CD4-positive, alpha-beta T cell (primary cell): ENCODE measurements at regions not wholly inside any gene's neighbourhood (a gene's known extent, or its start where the extent isn't known, plus 50 kb on each side); places are given as distances from the start of the nearest gene placed in this dataset.

Experiments
- ATAC-seq: fragments of 200-7000 bp; cut with Tn5 transposase; one replicate; pipeline ENCODE4 v1.10.0; 2022; ENCODE audit warnings: mild to moderate bottlenecking; ENCODE audit not compliant: poor library complexity
- CTCF ChIA-PET: fragments of 350-600 bp; sonication (Branson Sonifier 250); formaldehyde crosslinking; loops from one replicate; lab custom pipeline; 2021; ENCODE audit warnings: antibody characterized with exemption, inconsistent platforms; lab: Charles Lee
- POLR2A ChIA-PET: fragments of 350-600 bp; sonication (Branson Sonifier 250); formaldehyde crosslinking; loops from one replicate; lab custom pipeline; 2021; ENCODE audit warnings: antibody characterized with exemption, inconsistent platforms; lab: Charles Lee
- DNase-seq, 14 experiments: peaks; one replicate each; pipeline ENCODE4 v3.0.0-alpha.2; 2013 to 2020; ENCODE audit warnings: mixed read lengths in 2 of 14
- H3K27ac ChIP-seq, 2 donors: one replicate each; pipeline versions ENCODE4 v1.5.1 to v1.7.0; 2013; ENCODE audit warnings: low read length in 2 of 2, low read depth in 1 of 2, mild to moderate bottlenecking in 1 of 2
- H3K27me3 ChIP-seq, 2 experiments: 1 replicate in 1 of 2; 2 replicates in 1 of 2; pipeline versions ENCODE4 v1.6.1 to v1.7.0; 2013; ENCODE audit warnings: low read length in 2 of 2, control low read depth in 1 of 2, mild to moderate bottlenecking in 1 of 2, moderate library complexity in 1 of 2; ENCODE audit not compliant: insufficient read depth in 2 of 2, control insufficient read depth in 1 of 2
- H3K36me3 ChIP-seq: one replicate; pipeline ENCODE4 v1.6.1; 2013; ENCODE audit warnings: low read length, control low read depth; ENCODE audit not compliant: insufficient read depth
- H3K4me1 ChIP-seq: one replicate; pipeline ENCODE4 v1.6.1; 2013; ENCODE audit warnings: low read length, control low read depth; ENCODE audit not compliant: insufficient read depth
- H3K4me3 ChIP-seq: one replicate; pipeline ENCODE4 v1.5.1; 2013; ENCODE audit warnings: mild to moderate bottlenecking, low read length, moderate library complexity
- H3K9me3 ChIP-seq, 2 experiments: 1 replicate in 1 of 2; 2 replicates in 1 of 2; pipeline versions ENCODE4 v1.6.1 to v1.7.0; 2013; ENCODE audit warnings: low read length in 2 of 2, mild to moderate bottlenecking in 2 of 2, control low read depth in 1 of 2, moderate library complexity in 1 of 2; ENCODE audit not compliant: control insufficient read depth in 1 of 2, insufficient read depth in 1 of 2
- H3K27ac Mint-ChIP-seq: one replicate; pipeline ENCODE4 v1.8.0; 2020; ENCODE audit warnings: mixed read lengths
- H3K27me3 Mint-ChIP-seq: one replicate; pipeline ENCODE4 v1.8.0; 2021; ENCODE audit warnings: mixed read lengths
- H3K36me3 Mint-ChIP-seq: one replicate; pipeline ENCODE4 v1.8.0; 2021; ENCODE audit warnings: low read depth, mixed read lengths
- H3K4me1 Mint-ChIP-seq: one replicate; pipeline ENCODE4 v1.8.0; 2021; ENCODE audit warnings: low read depth, mixed read lengths
- H3K4me3 Mint-ChIP-seq: one replicate; pipeline ENCODE4 v1.8.0; 2020; ENCODE audit warnings: mild to moderate bottlenecking, mixed read lengths
- H3K9me3 Mint-ChIP-seq: one replicate; pipeline ENCODE4 v1.8.0; 2020; ENCODE audit warnings: mixed read lengths
- CTCF ChIP-seq: fragments of 200-600 bp; IDR thresholded peaks from one replicate; pipeline ENCODE4 v1.8.0; 2022; ENCODE audit warnings: antibody characterized with exemption, mild to moderate bottlenecking
- intact Hi-C, 2 experiments: fragments of 100-400 bp; cut with DNase I in 1 of 2; cut with micrococcal nuclease in 1 of 2; formaldehyde crosslinking; loops; one replicate each; pipeline versions ENCODE4 v1.15.1 to v1.9.0; 2023 to 2025; cut with DNase I, micrococcal nuclease

GRCh38 chr2:215677481-215677880 lies 241.6 kb upstream of the FN1 start:
- no peak for TF ChIP-seq CTCF
- H3K4me3 ChIP-seq: no peak overlapping the region
- Mint-ChIP-seq H3K27me3 (no peaks in the 10 kb centered on the region), H3K36me3 (no peaks in the 10 kb centered on the region), H3K4me3 (no peak overlapping the region), H3K4me1 (peaks cover 38% of the 10 kb centered on the region), H3K9me3 (peaks cover 4% of the 10 kb centered on the region), H3K27ac (no peak overlapping the region)
- no peak for ATAC-seq
- H3K36me3 ChIP-seq: no peaks in the 10 kb centered on the region
- peaks cover 10% of the 10 kb centered on the region for H3K4me1 ChIP-seq
- no peak overlapping the region for H3K27ac ChIP-seq
- no peaks in the 10 kb centered on the region for H3K27me3 ChIP-seq
- DNase-seq: no peak
- intact Hi-C loops: no loop called here
- no peaks in the 10 kb centered on the region for H3K9me3 ChIP-seq
- ChIA-PET POLR2A (no interaction called here), CTCF (no interaction called here)

- Mint-ChIP-seq H3K36me3 (no peaks in the 10 kb centered on the region), H3K27ac (no peak overlapping the region), H3K4me1 (peaks cover 3% of the 10 kb centered on the region), H3K27me3 (peaks cover 24% of the 10 kb centered on the region), H3K4me3 (no peak overlapping the region), H3K9me3 (peaks cover 5% of the 10 kb centered on the region)
- no peak for TF ChIP-seq CTCF
- H3K4me3 ChIP-seq: no peak overlapping the region
- no peaks in the 10 kb centered on the region for H3K9me3 ChIP-seq
- H3K27me3 ChIP-seq: no peaks in the 10 kb centered on the region
- H3K4me1 ChIP-seq: no peaks in the 10 kb centered on the region
- intact Hi-C loops: no loop called here
- ChIA-PET POLR2A (no interaction called here), CTCF (no interaction called here)
- H3K27ac ChIP-seq: no peak overlapping the region
- ATAC-seq (no peak), DNase-seq (no peak)
- no peaks in the 10 kb centered on the region for H3K36me3 ChIP-seq
Measured at GRCh38 chr2:215672406-215672805, 236.5 kb upstream of the FN1 start.

GRCh38 chr2:215671691-215672090 lies 235.8 kb upstream of the FN1 start:
- DNase-seq (no peak), ATAC-seq (no peak)
- no peak for TF ChIP-seq CTCF
- CTCF ChIA-PET: no interaction called here
- Mint-ChIP-seq H3K27me3 (peaks cover 24% of the 10 kb centered on the region), H3K9me3 (peaks cover 5% of the 10 kb centered on the region), H3K4me1 (no peaks in the 10 kb centered on the region), H3K36me3 (no peaks in the 10 kb centered on the region), H3K4me3 (no peak overlapping the region), H3K27ac (no peak overlapping the region)
- H3K4me3 ChIP-seq: no peak overlapping the region
- POLR2A ChIA-PET: no interaction called here
- no peaks in the 10 kb centered on the region for H3K9me3 ChIP-seq
- no peaks in the 10 kb centered on the region for H3K36me3 ChIP-seq
- intact Hi-C loops: no loop called here
- no peak overlapping the region for H3K27ac ChIP-seq
- no peaks in the 10 kb centered on the region for H3K4me1 ChIP-seq
- no peaks in the 10 kb centered on the region for H3K27me3 ChIP-seq
